ENCODE measurements at regions not wholly inside any gene's neighbourhood (a gene's known extent, or its start where the extent isn't known, plus 50 kb on each side); places are given as distances from the start of the nearest gene placed in this dataset.

DNA sequence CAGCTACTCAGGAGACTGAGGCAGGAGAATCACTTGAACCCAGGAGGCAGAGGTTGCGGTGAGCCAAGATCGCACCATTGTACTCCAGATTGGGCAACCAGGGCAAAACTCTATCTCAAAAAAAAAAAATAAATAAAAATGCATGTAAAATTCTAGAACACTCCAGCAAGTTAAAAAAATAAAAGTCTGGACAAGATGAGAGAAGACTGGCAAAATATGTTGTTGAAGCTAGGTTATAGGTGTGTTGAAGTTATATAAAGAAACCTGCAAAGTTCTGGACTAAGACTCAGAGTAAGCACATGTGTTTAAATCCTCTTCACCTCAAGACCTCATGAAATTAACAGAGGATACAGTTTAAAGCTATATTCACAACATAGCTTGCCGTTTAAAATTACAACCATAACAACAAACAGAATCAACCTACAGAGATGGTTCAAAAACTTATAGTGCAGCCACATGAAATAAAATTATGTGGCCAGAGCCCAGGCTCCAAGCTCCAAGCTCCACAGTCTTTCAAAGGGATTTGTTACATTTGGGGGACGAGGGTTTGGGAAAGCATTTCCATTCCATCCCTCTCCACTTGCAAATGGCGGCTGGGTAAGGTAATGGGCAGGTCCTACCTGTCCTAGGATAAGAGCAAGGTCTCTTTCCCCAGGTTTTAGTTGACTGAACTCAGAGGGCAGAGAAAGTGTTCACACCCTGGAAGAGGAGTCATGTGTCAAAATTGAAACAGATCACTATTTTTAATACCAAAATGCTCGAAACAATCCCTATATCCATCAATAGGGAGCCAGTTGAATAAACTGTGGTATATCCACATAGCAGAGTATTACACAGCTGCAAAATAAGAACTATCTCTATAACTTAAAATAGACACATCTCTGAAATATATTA is 59.9 kb upstream of the MYCN start:
- DNase-seq (ENCODE audit: low spot score) = peak; percentile 92

DNA sequence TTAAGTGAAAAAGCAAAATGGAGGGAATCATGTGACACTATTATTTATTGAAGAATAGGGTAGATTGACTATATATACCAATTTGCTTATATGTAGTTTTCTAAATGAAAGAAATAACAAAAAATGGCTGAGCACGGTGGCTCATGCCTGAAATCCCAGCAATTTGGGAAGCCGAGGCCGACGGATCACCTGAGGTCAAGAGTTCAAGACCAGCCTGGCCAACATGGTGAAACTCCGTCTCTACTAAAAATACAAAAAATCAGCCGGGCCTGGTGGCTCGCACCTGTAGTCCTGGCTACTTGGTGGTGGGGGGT is 59.3 kb upstream of the MYCN start:
- DNase-seq (ENCODE audit: low spot score) = peak; percentile 90

GRCh38 chr2:15881676-15882075 is 58.7 kb upstream of the MYCN start:
- no peak for DNase-seq (ENCODE audit: low spot score)

DNA sequence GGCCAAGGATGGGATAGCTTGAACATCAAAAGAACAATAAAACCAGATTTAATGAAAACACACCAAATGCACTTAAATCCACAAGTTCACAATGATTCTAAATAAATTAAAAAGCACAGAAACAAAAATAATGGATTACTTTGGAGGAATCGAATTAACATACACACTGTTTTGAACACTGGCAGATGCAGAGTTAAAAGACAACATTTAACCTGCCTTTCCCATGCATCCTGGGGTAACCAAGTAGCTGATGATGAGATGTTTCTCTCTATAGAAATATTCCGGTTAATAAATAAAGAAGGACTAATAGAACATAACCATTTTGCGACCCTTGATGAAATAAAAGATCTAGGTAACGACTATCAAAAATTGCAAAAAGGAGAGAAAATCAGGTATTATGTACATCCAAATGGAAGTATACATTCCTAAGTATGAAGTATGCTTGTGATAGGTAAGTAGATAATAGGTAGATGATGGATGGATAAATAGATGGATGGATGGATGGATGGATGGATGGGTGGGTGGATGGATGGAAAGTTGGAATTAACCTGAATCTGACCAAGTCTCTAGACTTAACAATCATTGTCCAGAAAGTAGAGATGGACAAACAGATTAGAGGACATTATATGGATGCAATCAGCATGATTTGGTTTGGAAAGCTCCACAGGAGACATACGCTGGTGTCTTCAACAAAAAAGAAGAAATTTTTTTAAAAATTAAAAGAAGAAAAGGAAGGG is 57.4 kb upstream of the MYCN start:
- DNase-seq (ENCODE audit: low spot score) = peak; percentile 92

- peak; percentile 92 for DNase-seq (ENCODE audit: low spot score)
Observed at GRCh38 chr2:15883684-15884083, 56.7 kb upstream of the MYCN start.

GRCh38 chr2:15884790-15885189 is 55.6 kb upstream of the MYCN start:
- peak; percentile 91 for DNase-seq (ENCODE audit: low spot score)

DNA sequence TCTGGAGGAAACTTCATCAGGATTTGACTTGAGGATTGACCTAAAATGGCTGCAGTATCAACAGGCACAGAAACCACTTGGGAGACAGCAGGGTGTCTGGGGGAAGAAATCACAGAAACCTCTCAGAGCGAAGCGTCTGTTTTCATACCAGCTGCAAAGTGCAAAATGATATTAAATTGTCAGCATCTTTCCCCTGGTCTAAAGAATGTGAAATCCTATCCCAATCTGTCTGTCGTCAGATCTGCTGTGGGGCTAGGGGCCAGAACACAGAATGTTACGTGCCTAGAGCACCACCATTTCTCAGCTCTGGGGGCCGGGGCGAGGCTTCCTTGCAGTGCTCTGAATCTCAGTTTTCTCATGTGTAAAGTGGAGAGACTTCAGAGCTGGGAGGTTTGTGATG is 54.1 kb upstream of the MYCN start:
- DNase-seq (ENCODE audit: low spot score) = no peak

- DNase-seq (ENCODE audit: low spot score) = no peak
Observed at GRCh38 chr2:15889442-15890123, 50.8 kb upstream of the MYCN start.

GRCh38 chr2:15890124-15890754 is 50.1 kb upstream of the MYCN start:
- DNase-seq (ENCODE audit: low spot score) = no peak

Small RNA genes in the stretch of these regions (small RNA-seq; reads per million reads assigned to genes)
- 0.03 to 0.22 reads per million in 2 experiments for gene RNU5E-7P
